T-helper 17 cell (primary cell): ENCODE measurements at regions not wholly inside any gene's neighbourhood (a gene's known extent, or its start where the extent isn't known, plus 50 kb on each side); places are given as distances from the start of the nearest gene placed in this dataset.

ENCODE experiments used
- ATAC-seq: fragments of 150-1000 bp; cut with Tn5 transposase; 2 replicates; pipeline ENCODE4 v1.10.0; 2021; ENCODE audit warnings: mild to moderate bottlenecking, moderate library complexity
- DNase-seq, 3 donors: peaks; one replicate each; pipeline versions ENCODE4 v3.0.0 to v3.0.0-alpha.2; 2020 to 2021
- H3K9me3 ChIP-seq: one replicate; pipeline ENCODE4 v1.7.0; 2013; ENCODE audit warnings: low read length, mild to moderate bottlenecking; ENCODE audit not compliant: control insufficient read depth, poor library complexity, severe bottlenecking
- H3K27ac Mint-ChIP-seq: one replicate; pipeline ENCODE4 v1.8.0; 2022; ENCODE audit warnings: mild to moderate bottlenecking, moderate library complexity, mixed read lengths
- H3K27me3 Mint-ChIP-seq: one replicate; pipeline ENCODE4 v1.8.0; 2022; ENCODE audit warnings: mixed read lengths
- H3K36me3 Mint-ChIP-seq: one replicate; pipeline ENCODE4 v1.8.0; 2022; ENCODE audit warnings: low read depth, mixed read lengths
- H3K4me1 Mint-ChIP-seq: one replicate; pipeline ENCODE4 v1.8.0; 2022; ENCODE audit warnings: mild to moderate bottlenecking, mixed read lengths
- H3K4me3 Mint-ChIP-seq: one replicate; pipeline ENCODE4 v1.8.0; 2022; ENCODE audit warnings: mild to moderate bottlenecking, moderate library complexity, mixed read lengths

DNA sequence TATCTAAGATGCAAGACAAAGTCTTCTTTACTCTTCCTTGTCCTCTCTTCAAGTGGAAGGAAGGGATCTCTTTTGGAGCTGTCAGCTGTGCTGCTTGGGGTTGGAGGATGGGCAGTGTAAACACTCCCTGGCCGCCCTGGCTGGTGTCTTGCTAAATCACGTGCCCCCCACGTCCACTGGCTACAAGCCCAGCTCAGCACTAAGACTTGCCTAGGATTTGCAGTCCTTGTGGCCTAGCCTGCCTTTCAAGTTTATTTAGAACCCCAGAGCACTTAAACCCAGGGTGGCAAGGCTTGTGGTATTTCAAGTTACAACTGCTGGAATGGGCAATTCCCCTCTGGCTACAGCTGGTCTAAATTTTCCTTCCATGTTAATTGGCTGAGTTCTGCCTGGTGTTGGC lies 272.4 kb upstream of the MYO3A start:
- H3K36me3 Mint-ChIP-seq = no peaks in the 10 kb centered on the region
- H3K9me3 ChIP-seq = no peaks in the 10 kb centered on the region
- ATAC-seq (no peak), DNase-seq (no peak)
- no peaks in the 10 kb centered on the region for H3K4me1 Mint-ChIP-seq
- H3K27me3 Mint-ChIP-seq = no peaks in the 10 kb centered on the region
- no peak overlapping the region for H3K27ac Mint-ChIP-seq
- no peak overlapping the region for H3K4me3 Mint-ChIP-seq

DNA sequence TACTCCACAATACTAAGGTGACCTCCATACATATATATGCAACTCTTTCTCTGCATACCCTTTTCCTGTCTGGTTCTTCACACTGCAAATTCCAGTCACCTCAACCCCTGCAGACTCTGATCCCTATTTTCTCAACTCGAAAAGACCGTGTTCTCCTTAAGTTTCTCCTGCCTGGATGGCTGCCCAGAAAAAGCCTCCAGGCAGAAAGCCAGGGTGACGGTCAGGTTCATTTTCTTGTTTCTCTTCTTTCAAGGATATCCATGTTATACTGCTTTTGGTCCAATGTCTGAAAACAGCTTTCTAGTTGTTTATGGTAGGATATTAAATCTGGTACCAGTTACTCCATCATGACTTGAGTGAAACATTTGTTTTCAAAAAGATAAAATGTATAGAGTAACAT lies 267.8 kb upstream of the MYO3A start:
- Mint-ChIP-seq H3K27ac (no peak overlapping the region), H3K4me3 (no peak overlapping the region), H3K4me1 (no peaks in the 10 kb centered on the region), H3K36me3 (no peaks in the 10 kb centered on the region), H3K27me3 (no peaks in the 10 kb centered on the region)
- no peak for DNase-seq
- ATAC-seq = no peak
- H3K9me3 ChIP-seq = no peaks in the 10 kb centered on the region

DNA sequence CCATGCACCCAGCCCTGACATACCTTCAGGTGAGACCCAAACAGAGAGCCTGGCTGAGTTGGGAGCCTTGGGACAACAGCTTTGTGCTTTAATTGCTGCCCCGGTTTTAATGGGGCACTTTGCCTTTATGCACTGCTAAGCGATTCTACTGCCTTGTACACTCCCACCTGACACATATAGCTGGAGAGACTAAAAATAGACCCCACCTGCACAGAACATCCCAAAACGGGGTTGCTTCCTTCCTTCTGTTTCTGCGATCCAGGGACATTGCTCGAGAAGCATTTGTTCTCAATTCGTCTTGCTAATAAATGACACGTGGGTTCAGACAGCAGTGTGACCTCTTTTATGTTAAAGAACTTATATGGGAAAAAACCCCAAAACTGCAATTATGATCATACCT lies 258.8 kb upstream of the MYO3A start:
- no peak overlapping the region for H3K27ac Mint-ChIP-seq
- H3K4me1 Mint-ChIP-seq = no peaks in the 10 kb centered on the region
- no peaks in the 10 kb centered on the region for H3K36me3 Mint-ChIP-seq
- no peak for ATAC-seq
- H3K27me3 Mint-ChIP-seq = no peaks in the 10 kb centered on the region
- no peaks in the 10 kb centered on the region for H3K9me3 ChIP-seq
- DNase-seq = no peak
- no peak overlapping the region for H3K4me3 Mint-ChIP-seq

DNA sequence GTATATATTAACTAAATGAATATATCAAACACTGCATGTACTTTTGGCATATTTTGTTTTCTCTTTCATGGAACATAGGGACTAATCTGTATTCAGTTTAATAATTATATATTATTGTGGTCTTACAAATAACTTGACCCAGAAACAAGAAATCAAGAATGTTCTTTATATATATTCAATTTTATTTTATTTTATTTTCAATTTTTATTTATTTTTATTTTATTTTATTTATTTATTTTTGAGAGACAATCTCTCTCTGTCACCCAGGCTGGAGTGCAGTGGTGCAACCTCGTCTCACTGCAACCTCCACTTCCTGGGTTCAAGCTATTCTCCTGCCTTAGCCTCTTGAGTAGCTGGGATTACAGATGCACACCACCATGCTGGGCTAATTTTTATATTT lies 258.4 kb upstream of the MYO3A start:
- DNase-seq = no peak
- no peaks in the 10 kb centered on the region for H3K4me1 Mint-ChIP-seq
- no peak for ATAC-seq
- H3K27ac Mint-ChIP-seq = no peak overlapping the region
- H3K36me3 Mint-ChIP-seq = no peaks in the 10 kb centered on the region
- no peaks in the 10 kb centered on the region for H3K9me3 ChIP-seq
- no peaks in the 10 kb centered on the region for H3K27me3 Mint-ChIP-seq
- no peak overlapping the region for H3K4me3 Mint-ChIP-seq

DNA sequence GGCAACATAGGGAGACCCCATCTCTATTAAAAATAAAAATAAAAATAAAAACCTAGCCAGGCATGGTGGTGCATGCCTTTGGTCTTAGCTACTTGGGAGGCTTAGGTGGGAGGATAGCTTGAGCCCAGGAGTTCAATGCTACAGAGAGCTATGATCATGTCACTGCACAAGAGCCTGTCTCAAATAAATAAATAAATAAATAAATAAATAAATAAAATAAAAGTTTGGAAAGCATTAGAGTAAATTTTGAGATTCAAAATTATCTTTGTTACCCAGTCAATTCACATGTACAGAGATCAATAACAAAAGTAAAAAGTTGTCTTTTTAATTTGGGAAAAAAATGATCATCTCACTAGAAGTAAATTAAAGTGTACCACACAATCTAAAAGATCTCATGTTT lies 255.8 kb upstream of the MYO3A start:
- no peak overlapping the region for H3K4me3 Mint-ChIP-seq
- H3K27me3 Mint-ChIP-seq = no peaks in the 10 kb centered on the region
- no peaks in the 10 kb centered on the region for H3K4me1 Mint-ChIP-seq
- no peak for ATAC-seq
- no peaks in the 10 kb centered on the region for H3K36me3 Mint-ChIP-seq
- H3K27ac Mint-ChIP-seq = no peak overlapping the region
- H3K9me3 ChIP-seq = no peaks in the 10 kb centered on the region
- DNase-seq = no peak

DNA sequence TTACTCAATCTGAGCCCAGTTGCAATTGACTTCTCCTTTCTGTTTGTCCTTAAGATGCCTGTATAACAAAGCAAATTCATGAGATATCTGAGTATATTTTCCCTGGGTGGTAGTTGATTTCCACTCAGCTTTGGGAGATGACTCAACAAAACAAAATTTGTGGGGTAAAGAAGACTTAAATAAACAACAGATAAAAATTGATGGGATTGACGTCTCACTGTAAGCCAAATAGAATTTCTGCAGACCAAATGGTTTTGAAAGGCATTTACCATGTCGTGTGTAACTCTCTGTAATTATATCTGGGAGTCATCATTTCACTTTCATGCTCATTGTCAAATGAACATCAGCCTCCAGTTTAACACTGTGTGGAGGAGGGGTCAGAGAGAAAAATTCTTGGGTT lies 255.4 kb upstream of the MYO3A start:
- H3K9me3 ChIP-seq = no peaks in the 10 kb centered on the region
- no peak overlapping the region for H3K27ac Mint-ChIP-seq
- no peaks in the 10 kb centered on the region for H3K36me3 Mint-ChIP-seq
- H3K4me3 Mint-ChIP-seq = no peak overlapping the region
- DNase-seq (no peak), ATAC-seq (no peak)
- H3K27me3 Mint-ChIP-seq = no peaks in the 10 kb centered on the region
- no peaks in the 10 kb centered on the region for H3K4me1 Mint-ChIP-seq

DNA sequence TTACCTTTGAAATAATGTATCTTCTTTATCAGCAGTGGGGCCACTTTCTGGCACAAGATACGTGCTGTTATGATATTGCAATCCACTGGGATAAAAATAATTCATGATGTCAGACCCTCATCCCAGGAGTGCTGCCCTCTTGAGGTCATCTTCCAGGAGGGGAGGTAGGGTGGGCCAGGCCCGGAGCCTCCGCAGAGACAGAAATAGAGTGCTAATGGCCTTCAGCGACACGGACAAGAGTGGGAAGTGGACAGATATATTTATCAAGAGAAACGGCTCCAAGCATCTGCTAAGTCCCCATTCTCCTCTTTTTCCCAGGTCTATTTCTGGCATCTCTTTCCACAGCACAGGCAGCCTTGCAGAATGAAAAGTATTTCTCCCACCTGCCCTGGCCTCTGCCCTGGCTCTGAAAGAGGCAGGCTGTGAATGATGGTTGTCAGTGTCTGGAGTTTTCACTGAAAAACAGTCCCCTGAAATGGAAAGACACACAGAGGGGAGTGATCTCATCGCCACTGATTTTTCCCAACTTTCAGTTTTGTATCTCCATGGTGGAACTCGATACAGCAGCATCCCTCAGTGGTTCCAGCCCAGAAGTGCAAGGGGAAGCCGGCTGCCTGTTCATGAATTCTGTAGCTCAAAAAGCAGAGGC lies 251.7 kb upstream of the MYO3A start:
- no peaks in the 10 kb centered on the region for H3K9me3 ChIP-seq
- Mint-ChIP-seq H3K36me3 (no peaks in the 10 kb centered on the region), H3K27ac (no peak overlapping the region), H3K4me1 (no peaks in the 10 kb centered on the region), H3K27me3 (peaks cover 5% of the 10 kb centered on the region), H3K4me3 (no peak overlapping the region)
- DNase-seq (no peak), ATAC-seq (no peak)

DNA sequence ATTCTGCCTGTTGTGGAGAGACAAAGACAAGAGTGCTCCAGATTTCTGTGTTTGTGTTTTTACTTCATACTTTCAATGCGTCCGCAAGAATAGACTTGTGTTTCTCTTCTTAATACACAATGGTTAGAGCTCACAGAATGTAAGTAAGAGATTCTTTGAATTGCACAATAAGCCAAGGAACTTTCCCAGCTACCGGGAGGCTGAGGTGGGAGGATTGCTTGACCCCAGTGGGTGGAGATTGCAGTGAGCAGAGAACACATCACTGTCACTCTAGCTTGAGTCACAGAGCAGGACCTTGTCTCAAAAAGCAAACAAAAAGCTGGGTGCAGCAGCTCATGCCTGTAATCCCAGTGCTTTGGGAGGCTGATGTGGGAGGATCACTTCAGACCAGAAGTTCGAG lies 250.7 kb upstream of the MYO3A start:
- H3K27ac Mint-ChIP-seq = no peak overlapping the region
- DNase-seq (no peak), ATAC-seq (no peak)
- H3K36me3 Mint-ChIP-seq = no peaks in the 10 kb centered on the region
- no peaks in the 10 kb centered on the region for H3K4me1 Mint-ChIP-seq
- no peaks in the 10 kb centered on the region for H3K9me3 ChIP-seq
- H3K4me3 Mint-ChIP-seq = no peak overlapping the region
- peaks cover 5% of the 10 kb centered on the region for H3K27me3 Mint-ChIP-seq

DNA sequence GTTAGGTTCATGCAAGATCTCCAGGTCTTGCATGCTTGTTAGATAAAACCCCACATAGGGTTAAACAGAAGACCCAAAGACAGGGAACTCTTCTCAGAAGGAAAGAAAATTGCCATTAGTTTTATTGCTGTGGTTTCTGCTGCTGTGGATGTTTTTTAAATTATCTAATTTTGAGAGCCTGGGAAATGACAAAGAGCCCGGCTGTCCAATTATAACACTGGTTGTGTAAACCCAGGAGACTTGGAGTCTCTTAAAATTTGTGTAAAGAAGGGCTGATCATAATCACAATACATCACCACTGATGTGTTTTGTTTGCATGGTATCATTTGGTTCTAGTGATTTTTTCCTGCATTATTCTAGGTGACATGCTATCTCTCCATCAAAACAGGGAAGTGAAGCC lies 246.5 kb upstream of the MYO3A start:
- no peak for ATAC-seq
- no peak for DNase-seq
- H3K4me3 Mint-ChIP-seq = no peak overlapping the region
- H3K4me1 Mint-ChIP-seq = no peaks in the 10 kb centered on the region
- no peaks in the 10 kb centered on the region for H3K36me3 Mint-ChIP-seq
- H3K27ac Mint-ChIP-seq = no peak overlapping the region
- peaks cover 5% of the 10 kb centered on the region for H3K27me3 Mint-ChIP-seq
- H3K9me3 ChIP-seq = no peaks in the 10 kb centered on the region

DNA sequence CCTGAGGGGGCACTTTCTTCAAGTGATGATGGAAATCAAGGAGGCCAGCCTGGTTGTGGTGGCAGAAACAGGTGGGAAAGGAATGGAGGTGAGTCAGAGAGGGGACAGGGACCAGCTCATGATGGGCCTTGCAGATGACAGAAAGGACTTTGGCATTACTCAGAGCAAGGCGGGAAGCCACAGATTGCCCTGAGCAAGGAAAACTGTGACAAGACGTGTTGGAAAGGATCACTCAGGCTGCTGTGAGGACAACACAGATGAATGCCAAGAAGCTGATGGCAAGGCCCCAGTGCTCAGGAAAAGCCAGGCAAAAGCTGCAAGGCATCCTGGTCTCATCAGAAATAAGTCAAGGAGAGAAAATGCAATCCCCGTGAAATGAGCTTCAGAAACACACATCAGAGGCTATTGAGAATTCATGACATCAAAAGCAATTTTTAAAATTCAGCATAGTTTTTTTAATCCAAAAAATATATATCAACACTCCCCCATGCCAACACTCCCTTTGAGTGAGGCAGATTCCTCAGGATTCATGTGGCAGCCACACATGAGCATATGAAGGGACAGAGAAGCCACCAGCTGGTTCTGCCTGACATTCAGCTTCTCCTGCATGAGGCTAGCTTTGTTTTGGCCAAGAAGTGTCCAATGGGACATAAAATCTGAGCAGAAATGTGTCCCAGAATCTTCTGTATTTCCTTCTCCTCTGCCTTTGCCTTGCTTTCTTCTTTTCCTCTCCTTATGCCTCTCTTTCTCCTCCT lies 244.5 kb upstream of the MYO3A start:
- Mint-ChIP-seq H3K36me3 (no peaks in the 10 kb centered on the region), H3K4me1 (no peaks in the 10 kb centered on the region), H3K27me3 (peaks cover 5% of the 10 kb centered on the region), H3K4me3 (no peak overlapping the region), H3K27ac (no peak overlapping the region)
- no peak for ATAC-seq
- no peak for DNase-seq
- H3K9me3 ChIP-seq = no peaks in the 10 kb centered on the region

DNA sequence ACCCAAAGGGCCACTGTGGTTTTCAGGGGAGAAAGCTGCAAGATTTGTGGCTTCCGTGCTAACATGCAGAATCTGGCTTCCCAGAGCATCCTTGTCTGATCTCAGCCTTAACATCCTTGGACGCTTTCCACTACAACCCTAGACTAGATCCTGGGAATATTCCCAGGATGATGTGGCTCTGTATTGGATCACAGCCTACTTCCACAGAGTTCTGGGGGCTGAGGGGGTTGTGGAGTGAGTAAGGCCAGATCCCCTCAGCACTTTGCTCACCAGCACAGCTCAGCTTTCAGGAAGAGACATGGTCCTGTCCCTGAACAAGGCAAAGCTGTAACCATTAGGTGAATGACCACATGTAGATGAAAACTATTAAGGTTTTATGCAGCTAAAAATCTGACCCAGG lies 241.3 kb upstream of the MYO3A start:
- DNase-seq (no peak), ATAC-seq (no peak)
- Mint-ChIP-seq H3K4me3 (no peak overlapping the region), H3K36me3 (peaks cover 4% of the 10 kb centered on the region), H3K27me3 (peaks cover 17% of the 10 kb centered on the region), H3K27ac (no peak overlapping the region), H3K4me1 (no peaks in the 10 kb centered on the region)
- H3K9me3 ChIP-seq = no peaks in the 10 kb centered on the region

DNA sequence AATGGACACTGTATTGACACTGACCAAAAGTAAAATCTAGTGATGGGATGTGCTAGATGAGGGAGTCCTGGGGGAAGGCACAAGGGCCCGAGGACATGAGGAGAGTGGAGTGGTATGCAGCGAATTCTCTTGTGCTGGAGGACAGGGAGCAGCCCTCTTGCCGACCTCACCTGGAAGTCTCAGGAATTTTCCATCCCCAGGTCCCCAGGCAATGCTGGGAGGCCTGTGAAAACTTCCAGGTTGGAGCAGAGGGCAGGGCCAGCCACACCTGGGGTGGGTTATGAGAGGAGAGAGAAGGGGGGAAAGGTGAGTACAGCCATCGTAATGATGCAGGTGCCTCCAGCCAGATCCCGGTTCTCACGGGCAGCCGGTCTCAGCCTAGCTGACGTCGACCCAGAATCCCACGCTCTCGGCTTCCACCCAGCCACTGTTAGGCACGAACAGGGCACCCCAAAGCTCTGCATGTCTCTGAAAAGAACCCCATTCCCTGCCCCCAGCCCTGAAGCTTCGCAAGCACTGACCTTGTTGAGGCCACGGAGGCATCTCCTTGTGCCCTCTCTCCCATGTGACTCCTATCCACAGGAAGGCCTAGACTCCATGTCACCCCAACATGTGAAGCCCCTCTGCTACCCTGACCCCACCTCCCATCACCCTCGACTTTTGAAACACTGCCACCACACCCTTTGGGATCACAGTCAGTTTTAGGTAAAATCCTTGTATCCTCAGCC lies 239.7 kb upstream of the MYO3A start:
- H3K9me3 ChIP-seq = no peaks in the 10 kb centered on the region
- peaks cover 17% of the 10 kb centered on the region for H3K27me3 Mint-ChIP-seq
- no peaks in the 10 kb centered on the region for H3K4me1 Mint-ChIP-seq
- no peak overlapping the region for H3K27ac Mint-ChIP-seq
- H3K36me3 Mint-ChIP-seq = peaks cover 4% of the 10 kb centered on the region
- no peak for ATAC-seq
- H3K4me3 Mint-ChIP-seq = no peak overlapping the region
- no peak for DNase-seq

DNA sequence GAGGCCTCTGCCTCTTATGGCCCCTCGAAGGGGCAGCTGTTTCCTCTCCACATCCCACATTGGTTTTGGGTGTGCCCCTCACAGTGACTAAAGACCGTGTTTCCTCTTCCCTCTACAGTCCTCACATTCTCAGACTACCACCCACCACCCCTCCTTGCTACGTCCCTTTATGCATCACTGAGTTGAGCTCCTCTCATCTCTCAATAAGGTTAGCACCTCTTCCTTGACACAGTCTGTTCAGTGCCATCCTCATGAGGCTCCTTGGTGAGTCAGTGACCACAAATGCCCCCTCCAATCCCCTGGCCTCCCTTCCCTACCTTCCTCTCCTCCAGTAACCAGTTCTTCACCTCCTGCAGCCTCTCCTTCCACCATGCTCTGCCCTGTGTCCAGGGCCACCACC lies 239.1 kb upstream of the MYO3A start:
- H3K9me3 ChIP-seq = no peaks in the 10 kb centered on the region
- Mint-ChIP-seq H3K27me3 (peaks cover 21% of the 10 kb centered on the region), H3K36me3 (peaks cover 4% of the 10 kb centered on the region), H3K27ac (no peak overlapping the region), H3K4me3 (no peak overlapping the region), H3K4me1 (no peaks in the 10 kb centered on the region)
- no peak for DNase-seq
- no peak for ATAC-seq

DNA sequence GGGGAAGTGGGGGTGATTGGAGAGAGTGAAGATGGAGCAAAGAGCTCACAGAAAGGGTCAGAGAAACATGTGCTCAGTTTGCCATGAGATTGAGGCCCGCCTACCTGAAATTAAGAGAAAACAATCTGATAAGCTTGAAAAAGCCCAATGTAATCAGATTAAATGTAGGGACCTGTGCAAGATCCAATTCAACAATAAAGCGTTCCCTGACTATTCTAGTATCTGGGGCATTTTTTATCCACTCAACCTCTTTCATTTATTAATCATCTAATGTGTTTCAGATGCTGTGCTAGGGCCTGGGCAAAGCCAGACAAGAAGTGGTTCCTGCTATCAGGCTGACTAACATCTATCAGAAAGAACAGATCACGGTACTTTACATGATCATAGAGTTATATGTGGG lies 238.4 kb upstream of the MYO3A start:
- H3K4me1 Mint-ChIP-seq = no peaks in the 10 kb centered on the region
- H3K36me3 Mint-ChIP-seq = peaks cover 4% of the 10 kb centered on the region
- H3K9me3 ChIP-seq = no peaks in the 10 kb centered on the region
- DNase-seq (no peak), ATAC-seq (no peak)
- H3K27ac Mint-ChIP-seq = no peak overlapping the region
- H3K27me3 Mint-ChIP-seq = peaks cover 21% of the 10 kb centered on the region
- no peak overlapping the region for H3K4me3 Mint-ChIP-seq
